Colonic mucosa (tissue), 4 donors: ENCODE measurements at regions not wholly inside any gene's neighbourhood (a gene's known extent, or its start where the extent isn't known, plus 50 kb on each side); places are given as distances from the start of the nearest gene placed in this dataset.

ENCODE experiments used
- DNase-seq: peaks from one replicate; pipeline ENCODE4 v3.0.0-alpha.2; 2020
- H3K27ac ChIP-seq: fragments of 200-600 bp; one replicate; pipeline ENCODE4 v1.8.0; 2021
- H3K27me3 ChIP-seq: fragments of 200-600 bp; one replicate; pipeline ENCODE4 v1.8.0; 2021
- H3K36me3 ChIP-seq: fragments of 200-600 bp; one replicate; pipeline ENCODE4 v1.8.0; 2021
- H3K4me1 ChIP-seq: fragments of 200-600 bp; one replicate; pipeline ENCODE4 v1.8.0; 2021; ENCODE audit warnings: mild to moderate bottlenecking
- H3K4me3 ChIP-seq: fragments of 200-600 bp; one replicate; pipeline ENCODE4 v1.8.0; 2021
- H3K9ac ChIP-seq, 2 donors: one replicate each; pipeline ENCODE4 v1.7.0; 2013; ENCODE audit warnings: control low read depth in 2 of 2, low read depth in 2 of 2, low read length in 2 of 2
- H3K9me3 ChIP-seq: fragments of 200-600 bp; one replicate; pipeline ENCODE4 v1.8.0; 2021
- intact Hi-C: fragments of 100-400 bp; cut with DNase I; formaldehyde crosslinking; loops from one replicate; pipeline ENCODE4 v1.14.1; 2022
- TF ChIP-seq, protein P1 (sequence below): fragments of 200-600 bp; IDR thresholded peaks from one replicate; pipeline ENCODE4 v1.8.0; 2022; ENCODE audit warnings: antibody characterized with exemption, mild to moderate bottlenecking
- donor health status: healthy.
- donor health status: DM: no; HTN: no; CAD: no.
- donor health status: DM: no; HTN: no; CAD: no.

DNA sequence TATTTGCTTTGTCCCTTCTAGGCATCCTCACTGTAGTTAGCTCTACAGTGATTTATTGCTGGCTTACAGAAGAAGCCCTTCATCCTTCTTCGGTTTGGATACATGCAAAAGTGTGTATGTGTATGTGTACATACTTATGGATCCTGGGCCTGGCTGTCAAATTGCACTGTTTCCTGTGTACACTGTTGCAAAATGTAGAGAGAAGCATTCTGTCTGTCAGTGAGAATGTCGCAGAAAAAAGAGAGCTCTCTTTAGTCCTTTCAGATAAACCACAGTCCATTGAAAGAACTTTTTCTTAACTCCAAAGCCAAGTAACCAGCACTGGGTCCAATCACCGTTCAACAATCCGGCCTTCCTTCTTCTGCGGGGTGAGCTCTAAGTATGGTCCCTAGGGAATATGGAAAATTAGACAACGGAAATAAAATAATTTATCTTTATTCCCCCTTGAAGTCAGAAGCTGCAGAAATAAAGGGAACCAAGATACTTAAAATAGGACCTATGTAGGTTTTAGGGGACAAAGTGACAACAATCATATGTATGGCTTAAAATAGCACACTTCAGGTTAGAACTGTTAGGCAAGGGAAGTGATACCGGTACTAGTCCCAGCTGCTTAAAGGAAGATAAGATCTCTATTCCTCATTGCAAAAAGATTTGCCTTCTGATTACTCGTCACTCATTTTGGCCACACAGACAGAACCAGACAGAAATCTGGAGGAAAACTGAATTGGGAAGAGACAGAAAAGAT lies 107.0 kb downstream of the CD83 start:
- Histone ChIP-seq H3K4me1 (no peaks in the 10 kb centered on the region), H3K4me3 (no peak overlapping the region), H3K27me3 (no peaks in the 10 kb centered on the region), H3K27ac (no peak overlapping the region), H3K9ac (no peak overlapping the region), H3K36me3 (no peaks in the 10 kb centered on the region), H3K9me3 (no peaks in the 10 kb centered on the region)
- TF ChIP-seq, protein P1, sequence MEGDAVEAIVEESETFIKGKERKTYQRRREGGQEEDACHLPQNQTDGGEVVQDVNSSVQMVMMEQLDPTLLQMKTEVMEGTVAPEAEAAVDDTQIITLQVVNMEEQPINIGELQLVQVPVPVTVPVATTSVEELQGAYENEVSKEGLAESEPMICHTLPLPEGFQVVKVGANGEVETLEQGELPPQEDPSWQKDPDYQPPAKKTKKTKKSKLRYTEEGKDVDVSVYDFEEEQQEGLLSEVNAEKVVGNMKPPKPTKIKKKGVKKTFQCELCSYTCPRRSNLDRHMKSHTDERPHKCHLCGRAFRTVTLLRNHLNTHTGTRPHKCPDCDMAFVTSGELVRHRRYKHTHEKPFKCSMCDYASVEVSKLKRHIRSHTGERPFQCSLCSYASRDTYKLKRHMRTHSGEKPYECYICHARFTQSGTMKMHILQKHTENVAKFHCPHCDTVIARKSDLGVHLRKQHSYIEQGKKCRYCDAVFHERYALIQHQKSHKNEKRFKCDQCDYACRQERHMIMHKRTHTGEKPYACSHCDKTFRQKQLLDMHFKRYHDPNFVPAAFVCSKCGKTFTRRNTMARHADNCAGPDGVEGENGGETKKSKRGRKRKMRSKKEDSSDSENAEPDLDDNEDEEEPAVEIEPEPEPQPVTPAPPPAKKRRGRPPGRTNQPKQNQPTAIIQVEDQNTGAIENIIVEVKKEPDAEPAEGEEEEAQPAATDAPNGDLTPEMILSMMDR: no peak
- intact Hi-C loops: no loop called here
- DNase-seq: peak; percentile 4

DNA sequence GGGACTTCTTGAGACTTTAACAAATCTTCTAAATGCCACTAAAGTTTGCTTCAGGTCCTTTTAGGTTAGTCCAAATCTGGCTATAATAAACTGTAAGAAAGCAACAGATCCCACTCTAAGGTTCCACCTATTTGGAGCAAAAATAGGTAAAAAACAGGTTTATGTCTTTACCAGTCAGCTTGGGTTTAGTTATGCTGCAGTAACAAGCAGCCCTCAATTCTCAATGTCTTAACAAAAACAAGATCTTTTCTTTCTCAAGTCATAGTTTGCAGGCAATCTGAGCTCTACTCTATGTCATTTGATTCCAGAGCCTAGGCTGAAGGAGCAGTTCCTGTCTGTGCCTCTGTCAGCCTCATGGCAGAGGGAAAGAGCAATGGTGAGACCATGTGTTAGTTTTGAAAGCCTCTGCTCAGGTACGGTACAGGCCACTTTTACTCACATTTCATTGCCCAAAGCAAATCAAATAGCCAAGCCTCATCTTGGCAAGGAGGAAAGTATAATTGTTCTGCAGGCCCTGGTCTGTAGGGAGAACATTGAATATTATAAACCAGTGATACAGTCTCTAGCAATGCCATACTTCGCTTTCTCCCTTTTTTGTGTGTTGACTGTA lies 108.6 kb downstream of the CD83 start:
- H3K27me3 ChIP-seq: no peaks in the 10 kb centered on the region
- H3K36me3 ChIP-seq: no peaks in the 10 kb centered on the region
- TF ChIP-seq, protein P1: no peak
- H3K9me3 ChIP-seq: no peaks in the 10 kb centered on the region
- no peaks in the 10 kb centered on the region for H3K4me1 ChIP-seq
- no peak overlapping the region for H3K4me3 ChIP-seq
- DNase-seq: peak; percentile 3
- intact Hi-C loops: no loop called here
- H3K27ac ChIP-seq: no peak overlapping the region
- H3K9ac ChIP-seq: no peak overlapping the region

DNA sequence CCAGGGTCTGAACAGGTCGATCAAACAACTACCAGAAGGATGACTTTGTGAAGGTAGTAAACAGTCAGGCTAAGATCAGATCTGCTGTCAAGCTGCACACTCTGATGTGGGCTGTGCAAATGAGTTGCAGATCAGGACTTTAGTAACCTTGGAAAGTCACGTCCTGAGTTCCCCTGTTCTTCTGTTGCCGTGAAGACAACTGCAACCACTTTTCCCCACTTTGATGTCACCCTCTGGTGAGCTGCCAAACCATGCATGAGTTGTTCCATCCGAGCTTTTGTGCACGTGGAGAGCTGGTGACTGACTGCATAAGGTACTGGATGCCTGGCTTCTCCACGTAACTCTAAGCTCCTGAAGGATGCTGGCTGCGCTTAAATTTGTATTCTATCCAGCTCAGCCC lies 111.0 kb downstream of the CD83 start:
- H3K27ac ChIP-seq: no peak overlapping the region
- H3K9ac ChIP-seq: no peak overlapping the region
- TF ChIP-seq, protein P1: no peak
- DNase-seq: peak; percentile 3
- H3K4me1 ChIP-seq: no peaks in the 10 kb centered on the region
- H3K4me3 ChIP-seq: no peak overlapping the region
- H3K9me3 ChIP-seq: no peaks in the 10 kb centered on the region
- H3K36me3 ChIP-seq: no peaks in the 10 kb centered on the region
- intact Hi-C loops: no loop called here
- H3K27me3 ChIP-seq: no peaks in the 10 kb centered on the region

- TF ChIP-seq, protein P1: no peak
- Histone ChIP-seq H3K27ac (no peak overlapping the region), H3K4me3 (no peak overlapping the region), H3K4me1 (no peaks in the 10 kb centered on the region), H3K9ac (no peak overlapping the region), H3K9me3 (no peaks in the 10 kb centered on the region), H3K36me3 (no peaks in the 10 kb centered on the region), H3K27me3 (no peaks in the 10 kb centered on the region)
- DNase-seq: no peak
- intact Hi-C loops: no loop called here
Observed at GRCh38 chr6:14231071-14231483, 113.5 kb downstream of the CD83 start.

DNA sequence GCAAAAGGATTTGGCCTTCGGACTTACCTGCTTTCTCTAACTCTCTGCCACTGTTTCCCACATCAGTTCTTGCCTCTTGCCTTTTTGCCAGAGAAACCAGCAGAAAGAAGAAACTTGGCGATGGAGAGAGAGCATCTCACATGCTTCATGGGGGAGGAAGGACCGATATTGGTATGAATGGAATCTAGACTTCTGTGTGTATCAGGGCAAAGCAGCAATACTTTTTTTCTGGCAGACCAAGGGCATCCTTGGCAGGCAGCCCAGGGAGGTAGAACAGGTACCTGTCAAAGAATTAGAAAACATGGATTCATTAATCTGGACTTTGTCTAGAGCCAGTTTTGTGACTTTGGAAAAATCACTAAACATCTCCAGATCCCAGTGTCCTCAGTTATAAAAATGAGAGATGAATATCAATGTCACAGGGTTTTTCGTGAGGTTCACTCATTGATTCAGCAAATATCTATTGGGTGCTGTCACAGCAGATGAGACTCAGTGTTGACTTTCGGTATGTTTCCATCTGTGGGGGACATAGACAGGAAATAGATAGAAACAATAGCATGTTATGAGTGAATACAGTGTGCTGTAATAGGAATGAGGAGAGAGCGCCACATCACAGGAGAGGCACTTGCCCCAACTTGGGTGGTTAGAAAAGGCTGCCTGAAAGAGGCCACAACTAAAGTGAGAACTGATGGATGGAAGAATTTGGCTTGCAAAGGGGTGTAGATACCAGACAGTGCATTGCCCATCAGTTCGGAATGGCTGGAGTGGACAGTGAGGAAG lies 114.1 kb downstream of the CD83 start:
- Histone ChIP-seq H3K9me3 (no peaks in the 10 kb centered on the region), H3K27me3 (no peaks in the 10 kb centered on the region), H3K27ac (no peak overlapping the region), H3K9ac (no peak overlapping the region), H3K4me1 (no peaks in the 10 kb centered on the region), H3K4me3 (no peak overlapping the region), H3K36me3 (no peaks in the 10 kb centered on the region)
- no peak for DNase-seq
- TF ChIP-seq, protein P1: no peak
- intact Hi-C loops: no loop called here
